ENCODE measurements at regions not wholly inside any gene's neighbourhood (a gene's known extent, or its start where the extent isn't known, plus 50 kb on each side); places are given as distances from the start of the nearest gene placed in this dataset.

DNA sequence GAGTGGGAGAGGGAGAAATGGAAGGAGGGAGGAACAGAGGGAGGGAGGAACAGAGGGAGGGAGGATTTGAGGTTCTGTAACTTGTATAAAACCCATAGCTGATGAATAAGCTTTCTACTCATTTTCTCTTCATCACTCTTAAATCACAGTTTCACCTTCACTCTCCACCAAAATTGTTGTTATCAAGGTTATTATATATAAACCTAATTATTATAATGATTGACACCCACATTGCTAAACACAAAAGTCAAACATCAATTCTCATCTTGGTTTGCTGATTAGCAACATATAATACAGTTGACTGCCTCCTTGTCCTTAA lies 229.0 kb upstream of the PAPPA start:
- TF ChIP-seq CTCF (IDR thresholded peaks at IDR 0.05): no peak
- no peak for TF ChIP-seq TCF7L2 (IDR thresholded peaks at IDR 0.05; ENCODE audit: low read depth, low read length)
- TF ChIP-seq, protein P1, sequence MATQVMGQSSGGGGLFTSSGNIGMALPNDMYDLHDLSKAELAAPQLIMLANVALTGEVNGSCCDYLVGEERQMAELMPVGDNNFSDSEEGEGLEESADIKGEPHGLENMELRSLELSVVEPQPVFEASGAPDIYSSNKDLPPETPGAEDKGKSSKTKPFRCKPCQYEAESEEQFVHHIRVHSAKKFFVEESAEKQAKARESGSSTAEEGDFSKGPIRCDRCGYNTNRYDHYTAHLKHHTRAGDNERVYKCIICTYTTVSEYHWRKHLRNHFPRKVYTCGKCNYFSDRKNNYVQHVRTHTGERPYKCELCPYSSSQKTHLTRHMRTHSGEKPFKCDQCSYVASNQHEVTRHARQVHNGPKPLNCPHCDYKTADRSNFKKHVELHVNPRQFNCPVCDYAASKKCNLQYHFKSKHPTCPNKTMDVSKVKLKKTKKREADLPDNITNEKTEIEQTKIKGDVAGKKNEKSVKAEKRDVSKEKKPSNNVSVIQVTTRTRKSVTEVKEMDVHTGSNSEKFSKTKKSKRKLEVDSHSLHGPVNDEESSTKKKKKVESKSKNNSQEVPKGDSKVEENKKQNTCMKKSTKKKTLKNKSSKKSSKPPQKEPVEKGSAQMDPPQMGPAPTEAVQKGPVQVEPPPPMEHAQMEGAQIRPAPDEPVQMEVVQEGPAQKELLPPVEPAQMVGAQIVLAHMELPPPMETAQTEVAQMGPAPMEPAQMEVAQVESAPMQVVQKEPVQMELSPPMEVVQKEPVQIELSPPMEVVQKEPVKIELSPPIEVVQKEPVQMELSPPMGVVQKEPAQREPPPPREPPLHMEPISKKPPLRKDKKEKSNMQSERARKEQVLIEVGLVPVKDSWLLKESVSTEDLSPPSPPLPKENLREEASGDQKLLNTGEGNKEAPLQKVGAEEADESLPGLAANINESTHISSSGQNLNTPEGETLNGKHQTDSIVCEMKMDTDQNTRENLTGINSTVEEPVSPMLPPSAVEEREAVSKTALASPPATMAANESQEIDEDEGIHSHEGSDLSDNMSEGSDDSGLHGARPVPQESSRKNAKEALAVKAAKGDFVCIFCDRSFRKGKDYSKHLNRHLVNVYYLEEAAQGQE (IDR thresholded peaks at IDR 0.05; ENCODE audit: insufficient read depth in 1 of 2, low read depth in 2 of 2, low read length in 1 of 2): no peak
